ENCODE measurements at regions not wholly inside any gene's neighbourhood (a gene's known extent, or its start where the extent isn't known, plus 50 kb on each side); places are given as distances from the start of the nearest gene placed in this dataset.

- Histone ChIP-seq H2AK5ac (ENCODE audit: low read depth, low read length) (no peak overlapping the region), H2AFZ (ENCODE audit: low read length) (no peak overlapping the region), H3K4me3 (ENCODE audit: extremely low read depth in 1 of 4, insufficient read depth in 2 of 4, low read depth in 3 of 4, low read length in 4 of 4) (no peak overlapping the region), H4K8ac (ENCODE audit: extremely low read depth, insufficient read depth, low read length) (no peak overlapping the region), H4K5ac (ENCODE audit: insufficient read length, low read depth, low read length) (no peak overlapping the region), H2BK5ac (ENCODE audit: low read depth, low read length) (no peak overlapping the region), H2BK15ac (ENCODE audit: low read length) (no peak overlapping the region), H2BK120ac (replicated peaks; ENCODE audit: low read depth, low read length) (no peak overlapping the region), H3K27ac (ENCODE audit: low read depth, low read length) (no peak overlapping the region), H3K9ac (replicated peaks in 1 of 4; ENCODE audit: extremely low read depth in 1 of 4, low read depth in 3 of 4, low read length in 3 of 4) (no peak overlapping the region), H3K4ac (replicated peaks; ENCODE audit: insufficient read length, low read depth, low read length) (no peak overlapping the region), H2BK20ac (ENCODE audit: low read length) (no peak overlapping the region), H3K14ac (ENCODE audit: insufficient read length) (no peak overlapping the region), H3K9me3 (ENCODE audit: insufficient read depth in 2 of 2, low read depth in 1 of 2, low read length in 1 of 2) (no peaks in the 10 kb centered on the region), H3K4me1 (replicated peaks in 1 of 4; ENCODE audit: control insufficient read depth in 3 of 4, insufficient read depth in 4 of 4, low read length in 3 of 4) (no peaks in the 10 kb centered on the region), H4K91ac (replicated peaks; ENCODE audit: insufficient read length, low read length) (no peak overlapping the region), H3K23ac (ENCODE audit: insufficient read length) (no peak overlapping the region), H3K79me1 (ENCODE audit: low read depth, low read length) (no peaks in the 10 kb centered on the region), H3K79me2 (ENCODE audit: control insufficient read depth in 1 of 2, insufficient read depth in 2 of 2, low read length in 2 of 2) (no peaks in the 10 kb centered on the region), H3K23me2 (ENCODE audit: low read depth, low read length) (no peaks in the 10 kb centered on the region), H3K27me3 (replicated peaks in 1 of 4; ENCODE audit: control insufficient read depth in 3 of 4, extremely low read depth in 1 of 4, insufficient read depth in 3 of 4, low read length in 3 of 4) (no peaks in the 10 kb centered on the region), H3K36me3 (ENCODE audit: control insufficient read depth in 2 of 4, insufficient read depth in 4 of 4, low read length in 3 of 4) (no peaks in the 10 kb centered on the region), H4K20me1 (replicated peaks in 1 of 2; ENCODE audit: control insufficient read depth in 1 of 2, insufficient read depth in 2 of 2, low read length in 2 of 2) (no peaks in the 10 kb centered on the region), H2BK12ac (ENCODE audit: low read depth, low read length) (no peak overlapping the region), H3K18ac (ENCODE audit: extremely low read depth, low read length) (no peak overlapping the region), H3K56ac (replicated peaks; ENCODE audit: insufficient read length, low read depth, low read length) (no peak overlapping the region), H3K4me2 (ENCODE audit: insufficient read depth in 1 of 2, low read depth in 2 of 2, low read length in 2 of 2) (no peak overlapping the region)
- no peak for FAIRE-seq
- WGBS, 2 experiments (ENCODE audit: extremely low coverage in 1 of 2, insufficient coverage in 1 of 2, insufficient read length in 1 of 2, insufficient replicate concordance in 2 of 2, low coverage in 1 of 2, low lambda C conversion rate in 2 of 2, missing lambda C conversion rate in 1 of 2): 97% methylated on average over 2 of the region's 2 CpGs; no CpG with 5 or more reads in 1 of the 2 experiments
- CTCF ChIA-PET (ENCODE audit: partially characterized antibody): interaction anchor here (1.6 kb wide), 1 partner anchor 852 kb away, joined by 3 read pairs; no protein-coding TSS in a partner anchor
- DNase-seq (ENCODE audit: low read depth in 1 of 2, low spot score in 2 of 2): no peak
- POLR2A ChIA-PET (ENCODE audit: partially characterized antibody): no interaction called here
- no peak for TF ChIP-seq JUND (IDR thresholded peaks at IDR 0.05; ENCODE audit: low read length)
- TF ChIP-seq RAD21 (IDR thresholded peaks at IDR 0.05 in 1 of 2, conservative IDR thresholded peaks at IDR 0.05 in 1 of 2; ENCODE audit: low read depth in 2 of 2, low read length in 2 of 2): no peak
- TF ChIP-seq HDAC6 (IDR thresholded peaks at IDR 0.05; ENCODE audit: low read depth, low read length): no peak
- no peak for TF ChIP-seq KDM5A (IDR thresholded peaks at IDR 0.05; ENCODE audit: low read length)
- no peak for TF ChIP-seq KDM4A (IDR thresholded peaks at IDR 0.05; ENCODE audit: low read depth, low read length, severe bottlenecking)
- TF ChIP-seq E2F6 (IDR thresholded peaks at IDR 0.05): no peak
- no peak for TF ChIP-seq GABPA (IDR thresholded peaks at IDR 0.05; ENCODE audit: borderline replicate concordance, insufficient read depth, low read length)
- TF ChIP-seq GTF2F1 (IDR thresholded peaks at IDR 0.05; ENCODE audit: borderline replicate concordance, low read depth, low read length): no peak
- no peak for TF ChIP-seq NANOG (IDR thresholded peaks at IDR 0.05; ENCODE audit: insufficient read depth, low read depth, low read length, poor library complexity, severe bottlenecking)
These were observed 735.6 kb upstream of the RIOK2 start for GRCh38 chr5:97918620-97919019.

All from H1 (cell line).